HUES48 (cell line): ENCODE measurements at regions not wholly inside any gene's neighbourhood (a gene's known extent, or its start where the extent isn't known, plus 50 kb on each side); places are given as distances from the start of the nearest gene placed in this dataset.

ENCODE experiments used
- H3K27ac ChIP-seq: one replicate; pipeline ENCODE4 v1.7.0; 2013; ENCODE audit warnings: low read depth, low read length, inconsistent platforms
- H3K27me3 ChIP-seq: 2 replicates; pipeline ENCODE4 v1.6.1; 2013; ENCODE audit warnings: mild to moderate bottlenecking, low read length; ENCODE audit not compliant: control insufficient read depth, insufficient read depth
- H3K36me3 ChIP-seq: 2 replicates; pipeline ENCODE4 v1.6.1; 2013; ENCODE audit warnings: low read length; ENCODE audit not compliant: control insufficient read depth, insufficient read depth
- H3K4me1 ChIP-seq: 2 replicates; pipeline ENCODE4 v1.6.1; 2013; ENCODE audit warnings: mild to moderate bottlenecking, low read length; ENCODE audit not compliant: control insufficient read depth, insufficient read depth
- H3K4me3 ChIP-seq: 2 replicates; pipeline ENCODE4 v1.5.1; 2013; ENCODE audit warnings: mild to moderate bottlenecking, low read depth, low read length
- H3K9ac ChIP-seq: 2 replicates; pipeline ENCODE4 v1.6.1; 2013; ENCODE audit warnings: mild to moderate bottlenecking, low read depth, low read length, moderate library complexity
- H3K9me3 ChIP-seq: 2 replicates; pipeline ENCODE4 v1.6.1; 2013; ENCODE audit warnings: low read length; ENCODE audit not compliant: control insufficient read depth, insufficient read depth

DNA sequence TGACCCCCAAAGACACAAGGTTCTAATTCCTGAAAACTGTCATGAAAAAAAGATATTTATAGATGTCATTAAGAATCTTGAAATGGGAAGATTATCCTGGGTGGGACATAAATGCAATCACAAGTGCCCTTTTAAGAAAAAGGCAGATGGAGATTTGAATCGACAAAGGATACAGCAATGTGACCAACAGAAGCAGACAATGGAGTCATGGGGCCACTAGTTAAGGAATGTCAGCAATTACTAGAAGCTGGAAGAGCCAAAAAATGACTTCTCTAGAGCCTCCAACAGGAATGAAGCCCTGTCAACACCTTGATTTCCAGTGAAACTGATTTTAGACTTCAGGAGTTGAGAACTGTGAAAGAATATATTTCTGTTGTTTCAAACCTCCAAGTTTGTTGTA, 448.5 kb downstream of the MEI4 start:
- Histone ChIP-seq H3K4me3 (no peak overlapping the region), H3K4me1 (peaks cover 3% of the 10 kb centered on the region; the same call in 1 of the 2 replicates), H3K9ac (no peak overlapping the region), H3K9me3 (no peaks in the 10 kb centered on the region; the same call in 1 of the 2 replicates), H3K27ac (no peak overlapping the region), H3K27me3 (no peaks in the 10 kb centered on the region), H3K36me3 (no peaks in the 10 kb centered on the region)

DNA sequence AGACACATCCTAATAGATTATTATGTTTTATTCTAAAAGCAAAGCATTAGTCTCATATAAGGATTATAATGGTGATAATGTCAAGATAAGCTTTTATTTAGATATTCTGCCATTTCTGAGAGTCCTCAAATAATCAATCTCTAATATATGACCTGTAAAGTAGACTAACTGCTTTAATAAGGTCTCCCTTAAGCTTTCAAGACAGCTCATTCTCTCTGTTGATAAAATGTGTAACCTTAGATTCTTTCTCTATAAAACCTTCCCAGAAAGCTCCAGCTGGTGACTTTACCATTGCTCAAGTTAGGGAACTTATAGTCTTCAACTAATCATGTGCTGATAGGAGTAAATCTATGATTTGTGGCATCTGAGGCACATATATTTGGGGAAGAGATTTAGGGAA, 457.8 kb downstream of the MEI4 start:
- Histone ChIP-seq H3K4me1 (no peaks in the 10 kb centered on the region), H3K4me3 (no peak overlapping the region), H3K27me3 (no peaks in the 10 kb centered on the region), H3K9ac (no peak overlapping the region), H3K9me3 (no peaks in the 10 kb centered on the region), H3K36me3 (no peaks in the 10 kb centered on the region), H3K27ac (no peak overlapping the region)

DNA sequence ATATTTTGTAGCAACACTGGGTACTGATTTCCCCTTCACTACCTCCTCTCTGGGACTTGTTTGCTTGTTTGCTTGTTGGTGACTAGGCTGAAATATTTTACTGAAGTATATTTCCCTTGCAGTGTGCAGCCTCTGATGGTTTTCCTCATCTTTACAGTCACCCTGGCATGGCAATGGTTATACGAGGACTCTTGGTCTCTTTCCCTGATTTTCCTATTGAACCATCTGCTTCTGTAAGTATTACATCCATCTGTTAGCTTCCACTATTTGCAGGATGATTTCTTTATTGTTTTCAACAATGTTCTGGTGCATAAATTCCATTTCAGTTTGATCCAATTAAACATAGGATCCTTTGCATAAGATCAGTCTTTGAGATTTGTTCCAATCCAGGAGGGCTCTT, 465.1 kb downstream of the MEI4 start:
- Histone ChIP-seq H3K4me3 (no peak overlapping the region), H3K36me3 (no peaks in the 10 kb centered on the region), H3K4me1 (no peaks in the 10 kb centered on the region), H3K27me3 (no peaks in the 10 kb centered on the region), H3K9me3 (no peaks in the 10 kb centered on the region), H3K9ac (no peak overlapping the region), H3K27ac (no peak overlapping the region)

DNA sequence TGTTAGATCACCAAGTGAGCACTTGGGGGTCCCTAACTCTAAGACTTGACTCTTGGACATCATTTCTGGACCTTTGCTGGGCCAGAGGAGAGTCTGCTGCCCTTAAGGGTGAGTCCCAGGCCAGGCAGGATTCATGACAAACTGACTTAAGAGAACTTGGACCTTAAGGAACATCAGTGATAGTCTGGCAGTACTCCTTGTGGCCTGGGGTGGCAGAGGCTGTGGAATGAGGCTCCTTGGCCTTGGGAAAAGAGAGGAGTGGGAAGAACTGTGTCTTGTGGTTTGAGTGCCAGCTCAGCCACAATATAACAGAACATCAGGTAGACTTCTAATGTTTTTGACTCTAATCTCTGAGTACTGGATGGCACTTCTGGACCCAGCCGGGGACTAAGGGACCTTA, 478.7 kb downstream of the MEI4 start:
- Histone ChIP-seq H3K9ac (no peak overlapping the region), H3K27me3 (no peaks in the 10 kb centered on the region), H3K36me3 (no peaks in the 10 kb centered on the region), H3K27ac (no peak overlapping the region), H3K9me3 (0 out of 2 replicates have a peak, but pooled peaks cover 3% of the 10 kb centered on the region), H3K4me1 (no peaks in the 10 kb centered on the region), H3K4me3 (no peak overlapping the region)

DNA sequence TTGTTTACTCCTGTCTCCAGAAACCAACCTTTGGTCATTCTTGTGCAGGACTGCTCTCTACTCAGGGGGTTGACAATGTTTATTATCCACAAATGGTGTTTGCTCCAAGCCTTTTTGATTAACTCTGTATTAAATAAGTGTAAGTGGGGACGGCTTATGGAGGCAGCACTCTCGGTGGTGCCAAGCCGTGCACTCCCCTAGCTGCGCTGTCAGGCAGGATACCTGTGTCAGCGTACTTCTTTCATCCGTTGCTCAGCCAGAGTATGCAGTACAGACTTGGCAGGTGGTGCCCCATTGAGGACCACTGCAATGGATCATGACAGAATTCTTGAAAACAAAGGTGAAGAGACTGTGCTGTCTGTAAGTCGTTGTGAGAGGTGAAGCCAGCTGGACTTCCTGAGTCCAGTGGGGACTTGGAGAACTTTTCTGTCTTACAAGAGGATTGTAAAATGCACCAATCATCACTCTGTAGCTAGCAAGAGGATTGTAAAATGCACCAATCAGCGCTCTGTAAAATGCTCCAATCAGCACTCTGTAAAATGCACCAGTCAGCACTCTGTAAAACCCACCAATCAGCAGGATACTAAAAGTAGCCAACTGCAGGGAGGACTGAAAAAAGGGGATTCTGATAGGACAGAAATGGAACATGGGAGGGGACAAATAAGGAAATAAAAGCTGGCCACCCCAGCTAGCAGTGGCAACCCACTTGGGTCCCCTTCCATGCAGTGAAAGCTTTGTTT, 480.0 kb downstream of the MEI4 start:
- H3K4me1 ChIP-seq, result no peaks in the 10 kb centered on the region
- H3K36me3 ChIP-seq, result no peaks in the 10 kb centered on the region
- no peak overlapping the region for H3K27ac ChIP-seq
- no peaks in the 10 kb centered on the region for H3K27me3 ChIP-seq
- no peak overlapping the region for H3K9ac ChIP-seq
- 0 out of 2 replicates have a peak, but pooled peaks cover 3% of the 10 kb centered on the region for H3K9me3 ChIP-seq
- no peak overlapping the region for H3K4me3 ChIP-seq

DNA sequence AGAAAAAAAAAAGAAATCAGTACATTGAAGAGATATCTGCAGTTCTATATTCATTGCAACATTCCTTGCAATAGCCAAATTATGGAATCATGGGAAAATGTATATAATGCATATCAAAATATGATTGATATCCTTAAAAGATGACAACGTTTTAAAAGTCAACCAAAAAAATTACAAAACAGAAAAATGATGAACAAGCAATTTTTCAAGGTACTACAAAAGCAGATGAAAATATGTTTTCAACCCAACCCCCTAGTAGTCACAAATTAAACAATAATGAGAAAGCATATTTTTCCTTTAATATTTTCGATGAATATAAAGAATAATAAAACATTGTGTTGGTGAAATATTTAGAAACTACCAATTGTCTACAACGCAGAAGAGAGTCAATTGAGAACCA, 497.6 kb downstream of the MEI4 start:
- peaks cover 4% of the 10 kb centered on the region; the same call in 1 of the 2 replicates for H3K9me3 ChIP-seq
- H3K4me3 ChIP-seq, result no peak overlapping the region
- H3K4me1 ChIP-seq, result no peaks in the 10 kb centered on the region
- H3K27me3 ChIP-seq, result no peaks in the 10 kb centered on the region
- no peak overlapping the region for H3K27ac ChIP-seq
- no peak overlapping the region for H3K9ac ChIP-seq
- no peaks in the 10 kb centered on the region for H3K36me3 ChIP-seq

DNA sequence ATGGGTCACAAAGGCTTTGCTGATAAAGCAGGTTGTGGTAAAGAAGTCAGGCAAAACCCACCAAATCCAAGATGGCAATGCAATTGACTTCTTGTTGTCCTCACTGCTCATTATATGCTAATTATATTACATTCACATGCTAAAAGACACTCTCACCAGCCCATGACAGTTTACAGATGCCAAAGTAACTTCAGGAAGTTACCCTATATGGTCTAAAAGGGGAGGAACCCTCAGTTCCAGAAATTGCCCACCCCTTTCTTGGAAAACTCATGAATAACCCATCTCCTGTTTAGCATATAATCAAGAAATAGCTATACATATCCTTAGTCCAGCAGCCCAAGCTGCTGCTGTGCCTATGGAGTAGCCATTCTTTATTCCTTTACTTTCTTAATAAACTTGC, 501.1 kb downstream of the MEI4 start:
- H3K27ac ChIP-seq, result no peak overlapping the region
- no peaks in the 10 kb centered on the region for H3K27me3 ChIP-seq
- H3K4me1 ChIP-seq, result no peaks in the 10 kb centered on the region
- no peak overlapping the region for H3K9ac ChIP-seq
- H3K36me3 ChIP-seq, result no peaks in the 10 kb centered on the region
- no peaks in the 10 kb centered on the region for H3K9me3 ChIP-seq
- H3K4me3 ChIP-seq, result no peak overlapping the region

DNA sequence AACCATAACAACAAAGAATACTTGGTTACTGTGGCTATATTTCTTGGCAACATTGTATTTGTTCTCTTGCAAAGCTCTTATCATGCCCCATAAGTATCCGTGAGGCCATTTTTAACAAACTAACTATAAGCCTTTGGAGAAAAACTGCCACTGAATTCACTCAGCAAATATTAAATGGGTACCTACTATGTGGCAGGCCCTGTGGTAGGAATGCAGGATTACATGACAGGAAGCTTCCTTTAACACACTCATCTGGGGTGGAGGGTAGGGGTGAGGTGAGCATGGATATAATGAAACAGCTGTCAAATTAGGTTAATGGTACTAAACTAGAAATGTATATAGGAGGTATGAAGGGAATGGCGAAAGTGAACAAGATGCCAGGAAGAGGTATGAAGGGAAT, 504.8 kb downstream of the MEI4 start:
- Histone ChIP-seq H3K9me3 (no peaks in the 10 kb centered on the region), H3K27ac (no peak overlapping the region), H3K4me3 (no peak overlapping the region)

DNA sequence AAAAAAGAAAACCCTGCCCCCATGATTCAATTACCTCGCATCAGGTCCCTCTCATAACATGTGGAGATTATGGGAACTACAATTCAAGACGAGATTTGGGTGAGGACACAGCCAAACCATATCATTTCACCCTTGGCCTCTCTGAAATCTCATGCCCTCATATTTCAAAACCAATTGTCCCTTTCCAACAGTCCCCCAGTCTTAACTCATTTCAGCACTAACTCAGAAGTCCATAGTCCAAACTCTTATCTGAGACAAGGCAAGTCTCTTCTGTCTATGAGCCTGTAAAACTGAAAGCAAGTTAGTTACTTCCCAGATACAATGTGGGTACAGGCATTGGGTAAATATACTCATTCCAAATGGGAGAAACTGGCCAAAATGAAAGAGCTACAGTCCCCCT, 536.1 kb downstream of the MEI4 start:
- Histone ChIP-seq H3K27me3 (peaks cover 46% of the 10 kb centered on the region), H3K4me1 (peaks cover 5% of the 10 kb centered on the region; the same call in 1 of the 2 replicates)

More for the DNA sequence above, 504.8 kb downstream of the MEI4 start:
- Histone ChIP-seq H3K36me3 (no peaks in the 10 kb centered on the region), H3K9ac (no peak overlapping the region), H3K27me3 (no peaks in the 10 kb centered on the region), H3K4me1 (no peaks in the 10 kb centered on the region)

DNA sequence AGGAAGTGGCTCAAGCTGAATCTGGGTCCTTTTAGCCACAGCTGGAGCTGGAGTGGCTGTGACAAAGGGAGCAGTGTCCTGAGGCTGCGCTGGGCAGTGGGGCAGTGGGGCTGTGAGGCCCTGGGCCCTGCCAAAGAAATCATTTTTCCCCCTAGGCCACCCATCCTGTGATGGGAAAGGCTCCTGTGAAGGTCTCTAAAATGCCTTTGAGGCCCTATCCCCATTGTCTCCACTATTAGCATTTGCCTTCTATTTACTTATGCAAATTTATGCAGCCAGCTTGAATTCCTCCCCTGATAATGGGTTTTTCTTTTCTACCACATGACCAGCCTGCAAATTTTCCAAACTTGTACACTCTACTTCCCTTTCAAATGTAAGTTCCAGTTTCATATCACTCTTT, 539.2 kb downstream of the MEI4 start:
- Histone ChIP-seq H3K27ac (no peak overlapping the region), H3K36me3 (no peaks in the 10 kb centered on the region), H3K4me3 (no peak overlapping the region), H3K9me3 (peaks cover 18% of the 10 kb centered on the region), H3K4me1 (peaks cover 5% of the 10 kb centered on the region; the same call in 1 of the 2 replicates), H3K27me3 (peaks cover 69% of the 10 kb centered on the region), H3K9ac (no peak overlapping the region)

More for the DNA sequence above, 536.1 kb downstream of the MEI4 start:
- H3K27ac ChIP-seq, result no peak overlapping the region
- no peaks in the 10 kb centered on the region for H3K36me3 ChIP-seq
- peaks cover 18% of the 10 kb centered on the region for H3K9me3 ChIP-seq
- H3K9ac ChIP-seq, result no peak overlapping the region
- H3K4me3 ChIP-seq, result no peak overlapping the region

DNA sequence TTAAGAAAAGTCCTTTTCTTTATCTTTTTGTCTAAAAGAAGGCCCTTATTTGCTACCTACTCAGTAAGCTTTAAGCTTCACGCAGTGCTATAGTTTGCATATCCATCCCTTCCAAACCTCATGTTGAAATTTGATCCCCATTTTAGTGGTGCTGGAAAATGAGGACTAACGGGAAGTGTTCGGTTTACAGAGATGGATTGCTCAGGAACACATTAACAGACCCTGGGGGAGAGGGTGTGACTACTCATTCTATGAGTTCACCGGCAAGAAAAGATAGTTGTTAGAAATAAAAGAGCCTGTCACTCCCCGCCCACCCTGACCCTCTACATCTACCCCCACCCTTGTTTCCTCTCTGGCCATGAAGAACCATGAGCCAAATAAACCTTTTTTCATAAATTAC, 546.2 kb downstream of the MEI4 start:
- no peak overlapping the region for H3K9ac ChIP-seq
- H3K4me1 ChIP-seq, result no peaks in the 10 kb centered on the region
- H3K36me3 ChIP-seq, result no peaks in the 10 kb centered on the region
- no peaks in the 10 kb centered on the region for H3K9me3 ChIP-seq
- H3K27me3 ChIP-seq, result peaks cover 21% of the 10 kb centered on the region
- no peak overlapping the region for H3K4me3 ChIP-seq
- H3K27ac ChIP-seq, result no peak overlapping the region
